OCI-LY1 (cell line): ENCODE measurements at regions not wholly inside any gene's neighbourhood (a gene's known extent, or its start where the extent isn't known, plus 50 kb on each side); places are given as distances from the start of the nearest gene placed in this dataset.

Source experiments
- H2AFZ ChIP-seq: fragments of 200-600 bp; sonication (generic), shearing (Covaris generic); 2 replicates; pipeline ENCODE4 v1.6.0; 2014; ENCODE audit warnings: antibody characterized with exemption, mild to moderate bottlenecking, low read length
- H3F3A ChIP-seq: fragments of 200-600 bp; sonication (generic), shearing (Covaris generic); 2 replicates; pipeline ENCODE4 v1.6.0; 2014; ENCODE audit warnings: mild to moderate bottlenecking, antibody characterized with exemption, low read length, moderate library complexity; ENCODE audit not compliant: insufficient read depth
- H3K27ac ChIP-seq: fragments of 200-600 bp; sonication (generic); 2 replicates; pipeline ENCODE4 v1.5.1; 2014; ENCODE audit warnings: low read length, mixed run types, mild to moderate bottlenecking, low read depth; ENCODE audit not compliant: poor library complexity, severe bottlenecking
- H3K27me3 ChIP-seq: fragments of 200-600 bp; sonication (generic); 2 replicates; pipeline ENCODE4 v1.6.0; 2014; ENCODE audit warnings: antibody characterized with exemption, mild to moderate bottlenecking, low read length, moderate library complexity; ENCODE audit not compliant: insufficient read depth
- H3K36me3 ChIP-seq: fragments of 200-600 bp; sonication (generic); 2 replicates; pipeline ENCODE4 v1.6.1; 2014; ENCODE audit warnings: mild to moderate bottlenecking, antibody characterized with exemption, low read length, moderate library complexity, mixed read lengths; ENCODE audit not compliant: insufficient read depth
- H3K4me1 ChIP-seq: fragments of 200-600 bp; sonication (generic); 2 replicates; pipeline ENCODE4 v1.5.1; 2014; ENCODE audit warnings: mild to moderate bottlenecking, low read length, moderate library complexity; ENCODE audit not compliant: insufficient read depth, severe bottlenecking
- H3K4me2 ChIP-seq: fragments of 200-600 bp; sonication (generic), shearing (Covaris generic); 2 replicates; pipeline ENCODE4 v1.6.1; 2014; ENCODE audit warnings: low read length
- H3K4me3 ChIP-seq: fragments of 200-600 bp; sonication (generic); 2 replicates; pipeline ENCODE4 v1.5.1; 2014; ENCODE audit warnings: low read length, low read depth, mild to moderate bottlenecking, mixed read lengths; ENCODE audit not compliant: poor library complexity, severe bottlenecking
- H3K79me2 ChIP-seq: fragments of 200-600 bp; shearing (Covaris generic); 2 replicates; pipeline ENCODE4 v1.6.1; 2016; ENCODE audit warnings: mixed run types, low read length, mixed read lengths; ENCODE audit not compliant: insufficient read depth
- H3K9ac ChIP-seq: fragments of 200-600 bp; sonication (generic), shearing (Covaris generic); 2 replicates; pipeline ENCODE4 v1.6.1; 2014; ENCODE audit warnings: mild to moderate bottlenecking, low read length, mixed read lengths
- H3K9me2 ChIP-seq: fragments of 200-600 bp; sonication (generic), shearing (Covaris generic); 2 replicates; pipeline ENCODE4 v1.6.1; 2014; ENCODE audit warnings: low read depth, mild to moderate bottlenecking, low read length, mixed read lengths
- H3K9me3 ChIP-seq: fragments of 200-600 bp; shearing (Covaris generic); 2 replicates; pipeline ENCODE4 v1.6.1; 2014; ENCODE audit warnings: low read length, mixed read lengths
- H4K20me1 ChIP-seq: fragments of 200-600 bp; sonication (generic), shearing (Covaris generic); 2 replicates; pipeline ENCODE4 v1.6.0; 2016; ENCODE audit warnings: mild to moderate bottlenecking, low read length; ENCODE audit not compliant: insufficient read depth
- CTCF ChIP-seq: fragments of 200-600 bp; sonication (generic), shearing (Covaris generic); IDR thresholded peaks from 2 replicates; pipeline ENCODE4 v1.5.1; 2017; ENCODE audit warnings: mild to moderate bottlenecking, antibody characterized with exemption, low read length, moderate library complexity, mixed read lengths
- EZH2 ChIP-seq: fragments of 200-600 bp; sonication (generic), shearing (Covaris generic); IDR thresholded peaks from 2 replicates; pipeline ENCODE4 v1.8.0; 2017; ENCODE audit warnings: borderline replicate concordance, mixed run types, mild to moderate bottlenecking, antibody characterized with exemption, low read length, moderate library complexity, mixed read lengths

DNA sequence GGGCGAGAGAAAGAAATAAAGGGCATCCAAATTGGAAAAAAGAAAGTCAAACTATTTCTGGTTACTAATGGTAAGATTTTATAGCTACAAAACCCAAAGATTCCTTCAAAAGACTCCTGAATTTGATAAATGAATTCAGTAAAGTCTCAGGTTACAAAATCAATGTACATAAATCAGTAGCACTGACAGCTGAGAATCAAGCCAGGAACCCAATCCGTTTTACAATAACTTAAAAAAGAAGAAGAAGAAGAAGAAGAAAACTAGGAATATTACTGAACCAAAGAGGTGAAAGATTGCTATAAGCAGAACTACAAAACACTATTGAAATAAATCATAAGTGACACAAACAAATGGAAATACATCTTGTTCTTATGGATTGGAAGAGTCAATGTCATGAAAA lies 291.5 kb upstream of the GULP1 start:
- Histone ChIP-seq H3K9me3 (no peaks in the 10 kb centered on the region), H4K20me1 (no peaks in the 10 kb centered on the region), H3K4me2 (no peak overlapping the region), H3K4me1 (peaks cover 6% of the 10 kb centered on the region), H3K27me3 (no peaks in the 10 kb centered on the region), H3K79me2 (no peaks in the 10 kb centered on the region), H3K36me3 (no peaks in the 10 kb centered on the region), H3K4me3 (no peak overlapping the region), H3K27ac (no peak overlapping the region), H2AFZ (no peak overlapping the region), H3F3A (no peaks in the 10 kb centered on the region), H3K9ac (no peak overlapping the region), H3K9me2 (no peaks in the 10 kb centered on the region)
- TF ChIP-seq EZH2 (no peak), CTCF (no peak)

DNA sequence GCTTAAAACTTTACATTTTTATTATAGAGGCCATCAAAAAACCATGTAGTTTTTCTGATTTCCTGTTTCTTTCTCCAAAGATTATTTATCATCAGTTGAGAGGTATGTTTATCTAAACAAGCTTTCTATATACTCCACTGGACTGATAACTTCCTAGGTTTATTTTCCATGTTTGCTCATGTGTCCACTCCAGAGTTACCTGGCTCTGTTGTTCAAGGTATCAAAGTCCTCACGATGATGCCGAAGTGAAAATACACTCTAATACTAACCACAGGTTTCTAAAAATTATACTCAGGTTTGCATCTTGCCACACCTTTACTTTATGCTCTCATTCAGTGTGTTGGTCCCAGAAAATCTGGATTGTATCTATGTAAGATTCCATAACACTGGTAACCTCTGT lies 287.9 kb upstream of the GULP1 start:
- Histone ChIP-seq H3K27ac (no peak overlapping the region), H3K9ac (no peak overlapping the region), H3F3A (no peaks in the 10 kb centered on the region), H3K4me3 (no peak overlapping the region), H3K4me2 (no peak overlapping the region), H3K36me3 (no peaks in the 10 kb centered on the region), H2AFZ (no peak overlapping the region), H3K27me3 (no peaks in the 10 kb centered on the region), H3K9me3 (no peaks in the 10 kb centered on the region), H3K79me2 (no peaks in the 10 kb centered on the region), H3K9me2 (no peaks in the 10 kb centered on the region), H3K4me1 (no peaks in the 10 kb centered on the region), H4K20me1 (no peaks in the 10 kb centered on the region)
- TF ChIP-seq CTCF (no peak), EZH2 (no peak)

DNA sequence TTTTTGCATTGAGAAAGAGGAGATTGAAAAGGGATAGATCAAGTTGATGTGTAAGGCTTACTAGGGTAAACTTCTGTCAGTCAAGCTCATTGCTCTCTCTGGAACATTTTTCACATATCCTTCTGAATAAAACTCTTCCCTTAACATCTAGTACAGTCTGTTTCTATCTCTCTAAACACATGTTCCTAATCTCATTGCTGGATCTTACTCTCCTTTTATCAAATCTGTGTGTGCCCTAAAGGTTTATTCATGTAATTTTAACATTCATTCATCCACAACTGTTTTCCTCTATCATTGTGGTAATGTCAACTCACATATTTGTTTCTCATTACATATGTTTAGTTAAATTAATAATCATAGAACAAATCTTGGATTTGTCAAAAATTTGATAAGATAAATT lies 277.9 kb upstream of the GULP1 start:
- no peaks in the 10 kb centered on the region for H3K4me1 ChIP-seq
- no peaks in the 10 kb centered on the region for H3K9me3 ChIP-seq
- no peaks in the 10 kb centered on the region for H3K9me2 ChIP-seq
- no peak overlapping the region for H3K9ac ChIP-seq
- no peaks in the 10 kb centered on the region for H3K36me3 ChIP-seq
- H3K27ac ChIP-seq = no peak overlapping the region
- H3K4me3 ChIP-seq = no peak overlapping the region
- H3K4me2 ChIP-seq = no peak overlapping the region
- no peaks in the 10 kb centered on the region for H3F3A ChIP-seq
- TF ChIP-seq CTCF (no peak), EZH2 (no peak)
- no peaks in the 10 kb centered on the region for H3K27me3 ChIP-seq
- H3K79me2 ChIP-seq = no peaks in the 10 kb centered on the region
- H2AFZ ChIP-seq = no peak overlapping the region
- H4K20me1 ChIP-seq = no peaks in the 10 kb centered on the region
